ENCODE measurements at regions not wholly inside any gene's neighbourhood (a gene's known extent, or its start where the extent isn't known, plus 50 kb on each side); places are given as distances from the start of the nearest gene placed in this dataset.
"Not testable (repeated sequence)": the region's sequence is repeated elsewhere in the genome, so short reads cannot be mapped to it uniquely, and the experiment has no call there.

GRCh38 chr10:32217216-32217615 lies 129.7 kb downstream of the EPC1 start:
- no peak for DNase-seq

- DNase-seq: not testable (repeated sequence)
These were observed 133.1 kb downstream of the EPC1 start for GRCh38 chr10:32213838-32214237.

GRCh38 chr10:32211046-32211363 lies 136.0 kb downstream of the EPC1 start:
- no peak for DNase-seq

GRCh38 chr10:32210306-32211045 lies 136.5 kb downstream of the EPC1 start:
- DNase-seq: no peak

GRCh38 chr10:32208005-32208404 lies 139.0 kb downstream of the EPC1 start:
- not testable (repeated sequence) for DNase-seq

- DNase-seq: peak; percentile 48 to 49
These were observed 139.4 kb downstream of the EPC1 start for GRCh38 chr10:32207544-32207943.

GRCh38 chr10:32205670-32206069 lies 141.3 kb downstream of the EPC1 start:
- no peak for DNase-seq

GRCh38 chr10:32204606-32205005 lies 142.4 kb downstream of the EPC1 start:
- no peak for DNase-seq

GRCh38 chr10:32199714-32200394 lies 143.6 kb upstream of the KIF5B start:
- DNase-seq: no peak

GRCh38 chr10:32197423-32197822 lies 141.2 kb upstream of the KIF5B start:
- no peak for DNase-seq

GRCh38 chr10:32190890-32191491 lies 134.8 kb upstream of the KIF5B start:
- DNase-seq: no peak

GRCh38 chr10:32189400-32190084 lies 133.3 kb upstream of the KIF5B start:
- DNase-seq: no peak

- DNase-seq: not testable (repeated sequence)
These were observed 132.4 kb upstream of the KIF5B start for GRCh38 chr10:32188601-32189000.

GRCh38 chr10:32187686-32188085 lies 131.5 kb upstream of the KIF5B start:
- DNase-seq: no peak

GRCh38 chr10:32183652-32184051 lies 127.4 kb upstream of the KIF5B start:
- not testable (repeated sequence) for DNase-seq

- DNase-seq: no peak
These were observed 126.3 kb upstream of the KIF5B start for GRCh38 chr10:32182476-32182875.

- no peak for DNase-seq
These were observed 124.4 kb upstream of the KIF5B start for GRCh38 chr10:32180390-32181280.

GRCh38 chr10:32179836-32180235 lies 123.6 kb upstream of the KIF5B start:
- DNase-seq: no peak

GRCh38 chr10:32177594-32177993 lies 121.4 kb upstream of the KIF5B start:
- DNase-seq: not testable (repeated sequence)

- no peak for DNase-seq
These were observed 119.4 kb upstream of the KIF5B start for GRCh38 chr10:32175629-32176028.

- DNase-seq: no peak
These were observed 118.2 kb upstream of the KIF5B start for GRCh38 chr10:32174349-32174893.

GRCh38 chr10:32171204-32171603 lies 115.0 kb upstream of the KIF5B start:
- no peak for DNase-seq
